ENCODE measurements at regions not wholly inside any gene's neighbourhood (a gene's known extent, or its start where the extent isn't known, plus 50 kb on each side); places are given as distances from the start of the nearest gene placed in this dataset.

GRCh38 chr21:16145479-16145878, 415.7 kb downstream of the USP25 start:
- TF ChIP-seq POLR2A (IDR thresholded peaks at IDR 0.05; ENCODE audit: low read depth, low read length) (no peak), POLR2AphosphoS5 (IDR thresholded peaks at IDR 0.05; ENCODE audit: low read depth, low read length) (no peak), TAF1 (IDR thresholded peaks at IDR 0.05; ENCODE audit: low read depth, low read length) (no peak), PAX5 (IDR thresholded peaks at IDR 0.05; ENCODE audit: insufficient read depth, low read length, severe bottlenecking) (no peak)
